SK-N-MC (cell line): ENCODE measurements at regions not wholly inside any gene's neighbourhood (a gene's known extent, or its start where the extent isn't known, plus 50 kb on each side); places are given as distances from the start of the nearest gene placed in this dataset.

Experiments
- DNase-seq: peaks from one replicate; pipeline ENCODE4 v3.0.0-alpha.2; 2011; ENCODE audit warnings: low read depth, low spot score
- H3K27ac ChIP-seq: fragments of 200-600 bp; sonication (generic); 2 replicates; pipeline ENCODE4 v1.5.1; 2016; ENCODE audit warnings: mixed run types
- H3K36me3 ChIP-seq: fragments of 200-600 bp; sonication (generic); 2 replicates; pipeline ENCODE4 v1.6.1; 2017; ENCODE audit warnings: antibody characterized with exemption, low read length, mixed read lengths; ENCODE audit not compliant: insufficient read depth
- H3K4me3 ChIP-seq: fragments of 200-600 bp; sonication (generic); 2 replicates; pipeline ENCODE4 v1.5.1; 2016
- H3K9ac ChIP-seq: fragments of 200-600 bp; sonication (generic); 2 replicates; pipeline ENCODE4 v1.8.0; 2017; ENCODE audit warnings: mixed run types, mixed read lengths; ENCODE audit not compliant: insufficient read length
- H3K9me3 ChIP-seq: fragments of 200-600 bp; sonication (generic); 2 replicates; pipeline ENCODE4 v1.6.1; 2017; ENCODE audit warnings: low read depth, mild to moderate bottlenecking, antibody characterized with exemption, low read length, moderate library complexity, mixed read lengths
- EZH2 ChIP-seq: fragments of 200-600 bp; sonication (generic); IDR thresholded peaks from one replicate; pipeline ENCODE4 v1.6.1; 2017; ENCODE audit warnings: antibody characterized with exemption
- FOXP2 ChIP-seq: optimal IDR thresholded peaks from 2 replicates; pipeline ENCODE3; 2011; ENCODE audit warnings: mild to moderate bottlenecking, moderate library complexity; ENCODE audit not compliant: insufficient read depth; ENCODE audit errors: extremely low read length, control extremely low read depth
- POLR2AphosphoS5 ChIP-seq: IDR thresholded peaks from 2 replicates; pipeline ENCODE4 v1.6.1; 2012; ENCODE audit warnings: mild to moderate bottlenecking, low read depth, low read length, borderline replicate concordance

- TF ChIP-seq FOXP2: no peak
- TF ChIP-seq EZH2: no peak
- no peak for TF ChIP-seq POLR2AphosphoS5
- H3K9ac ChIP-seq: no peak overlapping the region
- no peaks in the 10 kb centered on the region for H3K9me3 ChIP-seq
- no peak overlapping the region for H3K27ac ChIP-seq
- no peak for DNase-seq
- no peak overlapping the region for H3K4me3 ChIP-seq
- no peaks in the 10 kb centered on the region for H3K36me3 ChIP-seq
Observed at GRCh38 chr16:86289907-86290306, 220.4 kb upstream of the FOXF1 start.

GRCh38 chr16:86291491-86291890, 218.8 kb upstream of the FOXF1 start:
- DNase-seq: no peak

GRCh38 chr16:86292171-86292775, 218.1 kb upstream of the FOXF1 start:
- no peak overlapping the region for H3K9ac ChIP-seq
- no peak for TF ChIP-seq FOXP2
- no peak for TF ChIP-seq POLR2AphosphoS5
- no peak for TF ChIP-seq EZH2
- no peak overlapping the region for H3K27ac ChIP-seq
- no peak overlapping the region for H3K4me3 ChIP-seq
- no peaks in the 10 kb centered on the region for H3K36me3 ChIP-seq
- H3K9me3 ChIP-seq: no peaks in the 10 kb centered on the region
- DNase-seq: no peak

More at GRCh38 chr16:86291491-86291890, 218.8 kb upstream of the FOXF1 start:
- H3K4me3 ChIP-seq: no peak overlapping the region
- H3K27ac ChIP-seq: no peak overlapping the region
- no peak overlapping the region for H3K9ac ChIP-seq
- TF ChIP-seq POLR2AphosphoS5 (no peak), FOXP2 (no peak), EZH2 (no peak)
- H3K36me3 ChIP-seq: no peaks in the 10 kb centered on the region
- H3K9me3 ChIP-seq: no peaks in the 10 kb centered on the region

GRCh38 chr16:86292942-86293341, 217.4 kb upstream of the FOXF1 start:
- H3K9me3 ChIP-seq: no peaks in the 10 kb centered on the region
- DNase-seq: no peak
- H3K4me3 ChIP-seq: no peak overlapping the region
- H3K27ac ChIP-seq: no peak overlapping the region
- H3K9ac ChIP-seq: no peak overlapping the region
- TF ChIP-seq POLR2AphosphoS5: no peak
- no peak for TF ChIP-seq EZH2
- TF ChIP-seq FOXP2: no peak
- H3K36me3 ChIP-seq: no peaks in the 10 kb centered on the region

- no peak overlapping the region for H3K4me3 ChIP-seq
- H3K9ac ChIP-seq: no peak overlapping the region
- no peak overlapping the region for H3K27ac ChIP-seq
- DNase-seq: no peak
- no peaks in the 10 kb centered on the region for H3K36me3 ChIP-seq
- H3K9me3 ChIP-seq: no peaks in the 10 kb centered on the region
- no peak for TF ChIP-seq EZH2
- TF ChIP-seq FOXP2: no peak
- no peak for TF ChIP-seq POLR2AphosphoS5
Observed at GRCh38 chr16:86293906-86294305, 216.4 kb upstream of the FOXF1 start.

- no peak for TF ChIP-seq FOXP2
- TF ChIP-seq EZH2: no peak
- no peak for TF ChIP-seq POLR2AphosphoS5
- no peak for DNase-seq
- Histone ChIP-seq H3K9me3 (no peaks in the 10 kb centered on the region), H3K36me3 (no peaks in the 10 kb centered on the region), H3K9ac (no peak overlapping the region), H3K27ac (no peak overlapping the region), H3K4me3 (no peak overlapping the region)
Observed at GRCh38 chr16:86294535-86295196, 215.7 kb upstream of the FOXF1 start.

- TF ChIP-seq EZH2 (no peak), FOXP2 (no peak), POLR2AphosphoS5 (no peak)
Observed at GRCh38 chr16:86296256-86296655, 214.1 kb upstream of the FOXF1 start.

GRCh38 chr16:86297391-86297790, 212.9 kb upstream of the FOXF1 start:
- DNase-seq: no peak
- TF ChIP-seq EZH2: no peak
- TF ChIP-seq FOXP2: no peak
- TF ChIP-seq POLR2AphosphoS5: no peak
- H3K36me3 ChIP-seq: no peaks in the 10 kb centered on the region
- no peak overlapping the region for H3K9ac ChIP-seq
- H3K9me3 ChIP-seq: no peaks in the 10 kb centered on the region
- H3K4me3 ChIP-seq: no peak overlapping the region
- no peak overlapping the region for H3K27ac ChIP-seq

More at GRCh38 chr16:86296256-86296655, 214.1 kb upstream of the FOXF1 start:
- H3K4me3 ChIP-seq: no peak overlapping the region
- no peaks in the 10 kb centered on the region for H3K36me3 ChIP-seq
- no peaks in the 10 kb centered on the region for H3K9me3 ChIP-seq
- H3K27ac ChIP-seq: no peak overlapping the region
- H3K9ac ChIP-seq: no peak overlapping the region
- no peak for DNase-seq
